ENCODE measurements at regions not wholly inside any gene's neighbourhood (a gene's known extent, or its start where the extent isn't known, plus 50 kb on each side); places are given as distances from the start of the nearest gene placed in this dataset.
"Not testable (repeated sequence)": the region's sequence is repeated elsewhere in the genome, so short reads cannot be mapped to it uniquely, and the experiment has no call there.

GRCh38 chr11:95429376-95429907 is 198.4 kb upstream of the SESN3 start:
- no peak for DNase-seq

- no peak for DNase-seq
Observed at GRCh38 chr11:95426823-95427462, 195.9 kb upstream of the SESN3 start.

- DNase-seq: no peak
Observed at GRCh38 chr11:95419915-95420314, 188.9 kb upstream of the SESN3 start.

- DNase-seq: no peak
Observed at GRCh38 chr11:95418916-95419315, 187.9 kb upstream of the SESN3 start.

GRCh38 chr11:95417832-95418231 is 186.8 kb upstream of the SESN3 start:
- no peak for DNase-seq

- no peak for DNase-seq
Observed at GRCh38 chr11:95415837-95416304, 184.9 kb upstream of the SESN3 start.

GRCh38 chr11:95414217-95414616 is 183.2 kb upstream of the SESN3 start:
- DNase-seq: no peak

GRCh38 chr11:95413761-95414160 is 182.8 kb upstream of the SESN3 start:
- no peak for DNase-seq

- DNase-seq: no peak
Observed at GRCh38 chr11:95413021-95413420, 182.0 kb upstream of the SESN3 start.

- DNase-seq: no peak
Observed at GRCh38 chr11:95412074-95412473, 181.1 kb upstream of the SESN3 start.

GRCh38 chr11:95410707-95411106 is 179.7 kb upstream of the SESN3 start:
- not testable (repeated sequence) for DNase-seq

GRCh38 chr11:95406271-95406670 is 175.3 kb upstream of the SESN3 start:
- no peak for DNase-seq

GRCh38 chr11:95404370-95404769 is 173.4 kb upstream of the SESN3 start:
- DNase-seq: no peak

- no peak for DNase-seq
Observed at GRCh38 chr11:95398437-95399112, 167.6 kb upstream of the SESN3 start.

GRCh38 chr11:95392644-95393043 is 161.6 kb upstream of the SESN3 start:
- DNase-seq: no peak

GRCh38 chr11:95389427-95389826 is 158.4 kb upstream of the SESN3 start:
- DNase-seq: no peak

GRCh38 chr11:95388086-95388485 is 157.1 kb upstream of the SESN3 start:
- DNase-seq: no peak

GRCh38 chr11:95387325-95387724 is 156.3 kb upstream of the SESN3 start:
- no peak for DNase-seq

GRCh38 chr11:95385577-95385976 is 154.6 kb upstream of the SESN3 start:
- no peak for DNase-seq

GRCh38 chr11:95379479-95379878 is 148.5 kb upstream of the SESN3 start:
- no peak for DNase-seq

- DNase-seq: no peak
Observed at GRCh38 chr11:95378789-95379188, 147.8 kb upstream of the SESN3 start.

GRCh38 chr11:95378111-95378510 is 147.1 kb upstream of the SESN3 start:
- no peak for DNase-seq

- DNase-seq: no peak
Observed at GRCh38 chr11:95375886-95376285, 144.9 kb upstream of the SESN3 start.

GRCh38 chr11:95375451-95375850 is 144.4 kb upstream of the SESN3 start:
- DNase-seq: no peak

- DNase-seq: no peak
Observed at GRCh38 chr11:95374105-95374504, 143.1 kb upstream of the SESN3 start.
